OCI-LY7 (cell line): ENCODE measurements at regions not wholly inside any gene's neighbourhood (a gene's known extent, or its start where the extent isn't known, plus 50 kb on each side); places are given as distances from the start of the nearest gene placed in this dataset.

Source experiments
- EZH2phosphoT487 ChIP-seq: fragments of 200-600 bp; sonication (generic); IDR thresholded peaks from 2 replicates; pipeline ENCODE4 v1.6.1; 2018; ENCODE audit warnings: low read depth, borderline replicate concordance, mild to moderate bottlenecking, mixed run types, antibody characterized with exemption, low read length, moderate library complexity, mixed read lengths
- TF ChIP-seq, protein P1 (sequence below): fragments of 200-600 bp; sonication (generic); conservative IDR thresholded peaks from 2 replicates; pipeline ENCODE4 v1.5.1; 2014; ENCODE audit warnings: mild to moderate bottlenecking, antibody characterized with exemption, low read length, moderate library complexity, mixed read lengths

DNA sequence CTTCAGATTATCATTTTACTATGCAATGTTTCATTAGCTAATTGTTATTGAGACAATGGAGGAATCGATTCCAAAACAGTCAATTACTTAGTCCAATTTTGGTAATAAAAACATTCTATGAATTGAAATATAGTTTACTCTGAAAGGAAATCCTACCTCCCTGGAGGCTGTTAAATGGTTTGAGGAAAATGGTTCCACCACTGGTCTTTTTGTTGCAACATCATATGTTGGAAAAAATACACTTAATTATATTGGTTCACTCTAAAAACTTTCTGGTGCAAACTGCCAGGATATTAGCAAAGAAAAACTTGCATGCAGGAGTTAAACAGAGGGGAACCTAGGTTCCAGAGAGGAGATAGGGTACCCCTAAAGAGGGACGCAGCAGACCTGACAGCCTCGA, 267.3 kb upstream of the LYZL1 start:
- TF ChIP-seq, protein P1, sequence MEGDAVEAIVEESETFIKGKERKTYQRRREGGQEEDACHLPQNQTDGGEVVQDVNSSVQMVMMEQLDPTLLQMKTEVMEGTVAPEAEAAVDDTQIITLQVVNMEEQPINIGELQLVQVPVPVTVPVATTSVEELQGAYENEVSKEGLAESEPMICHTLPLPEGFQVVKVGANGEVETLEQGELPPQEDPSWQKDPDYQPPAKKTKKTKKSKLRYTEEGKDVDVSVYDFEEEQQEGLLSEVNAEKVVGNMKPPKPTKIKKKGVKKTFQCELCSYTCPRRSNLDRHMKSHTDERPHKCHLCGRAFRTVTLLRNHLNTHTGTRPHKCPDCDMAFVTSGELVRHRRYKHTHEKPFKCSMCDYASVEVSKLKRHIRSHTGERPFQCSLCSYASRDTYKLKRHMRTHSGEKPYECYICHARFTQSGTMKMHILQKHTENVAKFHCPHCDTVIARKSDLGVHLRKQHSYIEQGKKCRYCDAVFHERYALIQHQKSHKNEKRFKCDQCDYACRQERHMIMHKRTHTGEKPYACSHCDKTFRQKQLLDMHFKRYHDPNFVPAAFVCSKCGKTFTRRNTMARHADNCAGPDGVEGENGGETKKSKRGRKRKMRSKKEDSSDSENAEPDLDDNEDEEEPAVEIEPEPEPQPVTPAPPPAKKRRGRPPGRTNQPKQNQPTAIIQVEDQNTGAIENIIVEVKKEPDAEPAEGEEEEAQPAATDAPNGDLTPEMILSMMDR, result no peak
- no peak for TF ChIP-seq EZH2phosphoT487
